ENCODE measurements at regions not wholly inside any gene's neighbourhood (a gene's known extent, or its start where the extent isn't known, plus 50 kb on each side); places are given as distances from the start of the nearest gene placed in this dataset.

DNA sequence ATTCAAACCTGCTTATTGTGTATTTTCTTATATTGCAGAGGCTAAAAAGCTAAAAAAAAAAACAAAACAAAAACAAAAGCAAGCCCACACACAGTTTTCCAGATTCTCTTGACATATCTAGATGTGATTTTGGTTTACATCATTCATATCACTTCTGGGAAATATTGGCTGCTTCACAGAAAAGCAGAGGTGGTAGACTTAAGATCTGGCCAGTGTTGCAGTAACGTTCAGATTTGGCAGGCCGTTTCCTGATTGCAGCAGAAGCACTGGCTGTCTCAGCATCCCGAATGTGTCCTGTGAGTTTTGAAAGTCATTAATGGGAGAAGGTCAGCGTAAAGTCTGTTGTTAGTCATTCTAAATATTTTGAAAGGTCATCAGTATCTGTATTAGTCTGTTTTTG lies 2062.0 kb downstream of the ARAP2 start:
- no peak for DNase-seq

DNA sequence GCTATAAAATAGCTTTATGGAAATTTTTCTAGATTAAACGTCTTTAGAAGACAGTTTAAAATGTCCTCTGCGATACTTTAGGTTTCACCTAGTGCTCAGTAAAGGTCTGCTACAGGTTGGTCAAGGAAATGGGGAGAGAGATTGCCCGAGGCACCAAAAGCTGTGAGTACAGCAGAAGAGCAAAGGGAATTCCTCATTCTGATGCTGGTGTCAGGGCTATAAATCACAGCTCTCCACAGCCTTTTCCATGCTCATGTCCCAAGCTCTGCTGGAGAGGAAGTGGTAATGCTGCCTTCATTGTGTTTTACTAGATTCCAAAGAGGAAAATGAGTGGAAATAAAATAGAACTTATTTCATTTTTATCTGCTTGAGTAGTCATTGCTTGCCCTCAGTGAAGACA lies 2060.4 kb downstream of the ARAP2 start:
- DNase-seq: no peak

DNA sequence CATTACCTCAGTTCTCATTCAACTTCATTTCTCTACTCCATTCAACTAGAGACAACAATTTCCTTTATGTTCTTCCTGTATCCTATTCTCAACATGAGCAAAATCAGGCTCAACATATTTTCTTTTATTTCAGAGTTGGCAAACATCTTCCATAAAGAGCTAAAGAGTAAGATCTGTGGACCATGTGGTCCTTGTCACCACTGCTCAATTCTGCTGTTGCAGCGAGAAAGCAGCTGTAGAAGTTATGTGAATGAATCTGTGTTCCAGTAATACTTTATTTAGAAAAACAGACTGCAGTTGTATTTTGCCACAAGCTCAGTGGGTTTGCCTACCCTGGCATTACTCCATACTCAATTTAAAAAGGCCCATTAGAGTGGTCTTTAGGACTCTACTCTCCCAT lies 2057.3 kb downstream of the ARAP2 start:
- DNase-seq: no peak

DNA sequence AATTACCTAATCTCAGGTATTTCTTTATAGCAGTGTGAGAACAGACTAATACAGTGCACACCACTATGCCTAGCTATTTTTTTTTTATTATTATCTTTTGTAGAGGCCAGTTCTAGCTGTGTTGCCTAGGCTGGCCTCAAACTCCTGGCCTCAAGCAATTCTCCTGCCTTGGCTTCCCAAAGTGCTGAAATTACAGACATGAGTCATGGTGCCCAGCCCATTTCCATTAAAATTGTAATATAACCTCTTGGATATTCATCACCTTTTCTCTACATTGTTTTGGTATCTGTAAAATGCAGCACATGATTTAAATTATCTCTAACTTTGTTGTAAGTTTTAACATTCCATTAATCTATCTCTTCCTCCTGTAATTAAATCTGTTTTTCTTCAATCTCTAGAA lies 2052.9 kb downstream of the ARAP2 start:
- DNase-seq: no peak

DNA sequence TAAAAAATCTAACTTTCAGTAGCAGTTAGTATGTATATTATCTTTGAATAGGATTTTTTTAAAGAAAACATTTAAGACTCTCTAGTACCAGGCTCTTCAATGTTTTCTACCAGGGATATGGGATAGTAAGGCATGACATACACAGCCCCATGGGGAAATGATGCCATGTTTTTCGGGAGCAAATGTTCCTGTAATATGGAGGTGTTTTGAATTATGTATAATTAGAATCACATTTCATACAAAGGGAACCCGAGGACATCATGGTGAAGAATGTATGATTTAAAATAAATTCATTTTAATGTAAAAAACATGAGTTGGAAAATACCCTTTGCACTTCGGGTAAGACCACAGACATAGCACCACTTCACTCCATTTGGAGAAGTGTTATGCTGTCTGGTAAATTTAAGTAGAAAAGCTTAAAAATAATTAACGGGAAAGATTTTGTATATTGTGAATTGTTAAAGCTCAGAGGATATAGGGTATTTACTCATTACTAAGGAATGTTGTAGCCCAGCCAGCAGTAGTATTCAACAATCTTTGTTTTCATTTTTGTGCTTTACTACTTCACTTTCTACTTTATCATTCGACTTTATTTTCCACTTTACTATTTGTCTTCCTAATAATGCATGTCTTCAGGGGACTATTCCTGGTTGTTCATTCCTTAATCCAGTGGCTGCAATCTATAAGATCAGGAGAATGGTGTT lies 2050.7 kb downstream of the ARAP2 start:
- DNase-seq: no peak

DNA sequence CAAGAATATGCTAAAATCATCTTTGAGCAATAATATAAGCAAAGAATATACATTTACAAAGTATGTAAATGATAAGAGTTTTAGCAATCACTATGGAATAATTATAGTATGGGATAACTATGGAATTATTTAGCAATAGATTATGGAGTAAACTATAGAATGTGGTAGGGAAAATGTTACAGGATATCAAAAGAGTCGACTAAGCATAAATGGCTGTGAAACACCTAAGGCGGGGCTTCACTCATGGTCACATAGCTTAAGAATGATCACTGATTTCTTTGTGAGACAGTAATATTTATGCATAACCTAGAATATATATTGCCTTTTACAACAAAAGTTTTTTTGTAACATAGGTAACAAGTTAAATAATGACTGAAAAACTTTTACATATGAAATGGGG lies 2049.7 kb downstream of the ARAP2 start:
- DNase-seq: no peak

DNA sequence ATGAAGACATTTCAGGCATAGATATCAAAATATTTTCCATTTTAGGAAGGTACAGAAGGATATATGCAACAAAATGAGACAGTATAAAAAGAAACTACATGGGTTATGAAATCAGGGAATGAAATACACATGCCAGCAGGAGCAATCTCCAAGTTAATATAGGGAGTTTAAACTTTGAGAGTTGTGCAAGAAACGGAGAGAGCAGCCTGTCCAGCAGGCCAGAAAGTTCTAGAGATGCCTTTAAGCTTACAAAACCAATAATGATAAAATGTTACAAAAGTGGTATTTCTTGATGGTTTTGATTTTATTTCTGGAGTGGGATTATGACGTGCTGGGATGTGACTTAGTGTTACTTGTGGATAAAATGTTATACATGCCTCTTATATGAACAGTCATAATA lies 2047.9 kb downstream of the ARAP2 start:
- DNase-seq: no peak

DNA sequence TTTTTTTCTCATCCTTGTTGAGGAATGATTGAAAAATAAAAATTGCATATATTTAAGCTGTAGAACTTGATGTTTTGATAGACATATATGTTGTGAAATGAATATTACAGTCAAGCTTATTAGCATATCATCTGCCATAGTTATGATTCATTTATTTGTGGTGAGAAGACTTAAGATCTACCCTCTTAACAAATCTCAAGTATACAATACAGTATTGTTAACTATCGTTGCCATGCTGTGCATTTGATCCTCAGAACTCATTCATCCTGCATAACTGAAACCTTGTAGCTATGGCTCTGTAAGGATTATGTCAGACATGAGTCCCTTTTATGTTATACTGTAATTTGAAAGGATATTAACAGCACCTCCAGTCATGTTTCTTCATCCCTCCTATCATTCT lies 2045.3 kb downstream of the ARAP2 start:
- no peak for DNase-seq

DNA sequence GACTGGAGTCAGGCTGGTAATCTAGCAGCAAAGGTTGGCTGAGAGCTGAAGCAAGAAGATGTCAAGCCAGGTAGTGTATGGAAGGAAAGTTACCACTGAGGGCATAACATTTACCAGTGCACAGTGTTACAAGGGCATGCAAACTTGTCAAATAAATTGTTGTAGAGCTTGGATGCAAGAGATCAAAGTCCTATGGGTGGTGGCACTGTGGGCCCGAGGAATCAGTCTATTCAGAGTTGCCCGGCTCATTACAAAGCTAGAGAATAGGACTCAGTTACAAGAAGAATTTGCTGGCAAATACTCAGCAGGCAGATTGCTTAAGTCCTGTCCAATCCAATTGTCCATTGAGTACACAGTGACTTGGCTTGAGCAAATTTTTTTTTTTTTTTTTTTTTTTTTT lies 2043.8 kb downstream of the ARAP2 start:
- DNase-seq: no peak

DNA sequence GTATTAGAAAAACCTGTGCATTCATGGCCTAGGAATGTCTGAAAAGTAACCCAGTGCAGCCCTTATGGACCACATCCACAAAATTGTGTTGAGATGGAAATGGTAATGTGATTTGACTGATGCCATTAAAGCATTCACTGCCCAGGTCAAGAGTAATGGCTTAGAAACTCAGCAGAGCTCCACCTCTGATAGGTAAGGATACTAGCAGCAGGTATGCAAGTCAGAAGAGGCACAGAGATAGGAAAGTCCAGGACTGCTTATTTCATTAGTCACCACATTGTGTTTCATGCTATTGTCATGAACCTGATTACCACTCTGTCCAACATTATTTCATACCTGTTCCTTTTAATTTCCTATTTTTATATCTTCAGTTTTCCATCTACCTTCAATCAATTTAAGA lies 2042.2 kb downstream of the ARAP2 start:
- DNase-seq: no peak

DNA sequence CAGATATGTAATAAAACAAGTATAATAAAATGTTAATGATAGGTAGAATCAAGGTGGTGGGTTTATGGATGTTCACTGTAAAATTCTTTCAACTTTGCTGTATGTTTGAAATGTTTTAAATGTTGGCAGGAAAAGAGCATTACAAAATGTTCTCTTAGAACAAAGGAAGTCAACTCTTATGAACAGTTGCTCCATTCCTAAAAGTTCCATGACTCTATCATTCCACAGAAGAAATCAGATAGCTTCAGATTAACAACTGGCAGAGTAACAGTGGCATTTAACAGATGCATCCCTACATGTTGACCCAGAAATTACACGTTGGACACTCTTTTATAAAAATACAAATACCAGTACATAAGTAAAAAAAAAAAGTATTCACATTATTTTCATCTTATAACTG lies 2023.7 kb downstream of the ARAP2 start:
- DNase-seq: no peak

DNA sequence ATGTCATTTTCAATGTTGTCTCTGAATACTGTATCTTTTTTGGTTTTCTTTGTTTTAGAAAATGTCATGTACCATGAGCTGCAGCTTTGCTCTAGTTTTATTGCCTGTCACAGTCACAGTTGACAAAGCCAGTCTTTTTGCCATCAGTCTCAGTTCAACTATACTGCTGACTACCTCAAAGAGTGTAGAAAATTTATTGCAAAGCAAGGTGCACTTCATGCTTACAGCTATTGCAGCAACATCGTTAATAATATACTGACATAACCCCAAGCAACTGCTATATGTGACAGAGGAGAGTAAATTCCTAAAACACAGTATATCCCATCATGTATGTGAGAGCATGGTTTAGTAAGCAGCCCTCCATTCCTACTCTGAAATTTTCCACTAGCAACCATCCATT lies 2022.3 kb downstream of the ARAP2 start:
- no peak for DNase-seq

DNA sequence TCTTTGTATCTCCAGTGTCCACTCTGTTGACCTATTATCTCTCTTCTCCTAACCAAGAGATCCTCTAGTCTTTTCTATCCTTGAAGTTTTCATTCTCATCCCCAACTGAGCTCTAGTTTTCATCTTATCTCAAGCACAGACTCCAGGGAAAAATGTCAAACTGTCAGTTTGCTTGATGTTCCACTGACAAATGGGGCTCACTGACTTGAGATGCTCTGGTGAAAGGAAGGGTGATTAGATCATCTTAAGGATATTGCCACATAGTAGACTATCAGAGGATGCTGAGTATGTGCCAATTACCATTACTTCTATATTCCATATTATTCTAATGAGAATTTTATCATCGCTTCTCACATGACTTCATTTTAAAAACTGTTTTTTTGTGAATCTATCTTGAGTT lies 2008.2 kb downstream of the ARAP2 start:
- DNase-seq: no peak

DNA sequence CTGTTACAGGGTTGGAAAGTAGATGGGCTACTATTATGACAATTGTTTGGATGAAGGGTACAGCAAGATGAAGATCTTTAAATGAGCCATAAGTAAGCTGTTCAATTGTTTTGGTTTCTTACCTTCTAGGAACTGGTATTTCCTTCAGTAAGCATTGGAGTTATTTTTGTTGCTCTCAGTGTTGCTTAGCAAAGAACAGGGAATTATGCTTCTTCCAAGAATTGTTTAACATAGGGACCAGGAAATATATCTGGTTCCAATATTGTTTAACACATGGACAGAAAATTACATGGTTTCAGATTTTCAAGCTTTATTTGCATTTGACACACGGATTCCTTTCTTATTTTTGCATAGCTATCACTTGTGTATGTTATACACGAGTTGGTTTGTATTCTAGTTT lies 1999.0 kb downstream of the ARAP2 start:
- no peak for DNase-seq

DNA sequence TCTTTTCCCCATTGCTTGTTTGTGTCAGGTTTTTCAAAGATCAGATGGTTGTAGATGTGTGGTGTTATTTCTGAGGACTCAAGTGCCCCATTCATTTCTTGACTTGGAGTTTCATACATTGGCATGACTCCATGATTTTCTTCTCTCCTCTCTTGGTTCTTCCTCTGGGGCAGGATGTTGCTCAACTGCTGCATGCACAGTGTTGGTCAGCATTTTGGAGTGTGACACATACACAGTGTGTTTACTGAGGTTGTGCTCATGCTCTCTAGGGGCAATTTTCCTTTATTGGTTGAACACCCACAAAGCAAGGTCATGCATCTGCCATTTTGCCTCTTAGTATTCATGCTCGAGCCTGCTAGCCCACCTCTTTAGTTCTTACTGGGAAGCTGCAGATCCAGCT lies 1993.8 kb downstream of the ARAP2 start:
- no peak for DNase-seq

DNA sequence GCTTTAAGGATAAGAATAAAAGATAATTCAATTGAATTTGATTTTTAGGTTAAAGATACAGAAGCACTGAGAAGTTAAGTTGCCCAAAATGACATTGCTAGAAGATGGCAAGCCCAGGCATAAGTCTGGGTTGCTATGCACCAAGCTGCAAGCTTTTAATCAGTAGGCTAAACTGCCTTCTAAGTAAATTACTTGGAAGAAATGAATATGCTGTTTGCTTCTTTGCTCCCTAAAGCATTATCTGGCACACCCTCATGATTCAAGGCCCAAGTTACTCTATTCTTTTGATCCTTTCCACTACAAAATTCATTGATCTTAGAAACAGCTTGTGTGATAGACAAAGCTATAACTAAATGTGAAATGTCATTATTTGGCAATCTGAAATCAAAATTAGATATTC lies 1991.1 kb downstream of the ARAP2 start:
- DNase-seq: no peak

DNA sequence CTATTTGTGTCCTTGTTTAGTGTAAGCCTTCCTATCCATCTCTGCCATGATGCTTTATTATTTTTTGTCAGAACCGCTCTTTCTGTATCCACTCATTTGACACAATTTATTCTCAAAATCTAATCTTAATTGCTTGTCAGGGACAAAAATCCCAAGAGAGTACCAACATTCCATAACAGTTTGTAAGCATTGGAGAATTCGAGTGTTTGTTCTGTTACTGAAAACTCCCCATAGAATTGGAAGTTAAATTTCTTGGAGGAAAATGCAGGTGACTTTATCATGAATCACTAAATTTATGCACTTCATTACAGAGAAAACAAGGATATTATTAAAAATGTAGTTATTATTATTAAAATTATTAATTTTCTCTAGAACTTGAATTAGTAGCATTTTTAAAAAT lies 1986.1 kb downstream of the ARAP2 start:
- DNase-seq: no peak

DNA sequence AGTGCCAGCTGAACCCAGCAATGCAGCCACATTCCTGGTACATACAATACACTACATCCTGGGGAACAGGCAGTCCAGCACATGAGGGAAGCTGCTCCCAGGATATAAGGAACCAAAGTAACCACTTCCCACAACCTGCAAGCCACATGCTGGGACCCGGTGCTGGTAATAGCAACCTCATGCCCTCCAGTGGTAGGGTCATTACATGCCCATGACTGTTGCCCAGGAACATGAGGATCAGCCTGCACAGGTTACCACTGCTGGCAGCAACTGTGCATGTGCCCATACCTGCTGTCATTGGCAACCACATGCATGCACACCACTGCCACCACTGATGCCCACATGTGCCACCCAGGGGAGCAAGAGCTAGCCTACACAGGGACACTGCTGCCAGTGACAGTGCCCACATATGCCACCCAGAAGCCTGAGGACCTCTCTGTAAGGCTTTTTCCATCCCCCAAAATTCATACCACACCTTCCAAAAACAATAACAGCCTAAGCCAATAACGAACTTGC lies 1982.5 kb downstream of the ARAP2 start:
- DNase-seq: no peak

DNA sequence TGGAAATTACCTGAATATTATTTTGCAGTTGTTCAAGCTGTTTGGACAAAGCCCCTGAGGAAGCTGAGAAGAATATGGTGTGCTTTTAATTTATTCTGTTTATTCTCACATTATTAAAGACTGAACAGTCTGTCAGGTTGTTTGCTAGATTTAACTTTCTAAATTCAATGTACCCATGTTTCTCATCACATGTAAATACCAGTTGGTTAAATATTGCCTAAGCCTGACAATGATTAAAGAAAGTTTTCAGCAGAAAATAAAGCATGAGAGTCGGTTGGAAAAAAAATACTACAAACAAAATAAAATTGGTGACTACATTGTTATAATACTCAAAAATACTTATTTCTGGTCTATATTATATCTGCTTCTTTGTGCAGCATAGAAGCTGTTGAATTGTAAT lies 1974.7 kb downstream of the ARAP2 start:
- DNase-seq: no peak

DNA sequence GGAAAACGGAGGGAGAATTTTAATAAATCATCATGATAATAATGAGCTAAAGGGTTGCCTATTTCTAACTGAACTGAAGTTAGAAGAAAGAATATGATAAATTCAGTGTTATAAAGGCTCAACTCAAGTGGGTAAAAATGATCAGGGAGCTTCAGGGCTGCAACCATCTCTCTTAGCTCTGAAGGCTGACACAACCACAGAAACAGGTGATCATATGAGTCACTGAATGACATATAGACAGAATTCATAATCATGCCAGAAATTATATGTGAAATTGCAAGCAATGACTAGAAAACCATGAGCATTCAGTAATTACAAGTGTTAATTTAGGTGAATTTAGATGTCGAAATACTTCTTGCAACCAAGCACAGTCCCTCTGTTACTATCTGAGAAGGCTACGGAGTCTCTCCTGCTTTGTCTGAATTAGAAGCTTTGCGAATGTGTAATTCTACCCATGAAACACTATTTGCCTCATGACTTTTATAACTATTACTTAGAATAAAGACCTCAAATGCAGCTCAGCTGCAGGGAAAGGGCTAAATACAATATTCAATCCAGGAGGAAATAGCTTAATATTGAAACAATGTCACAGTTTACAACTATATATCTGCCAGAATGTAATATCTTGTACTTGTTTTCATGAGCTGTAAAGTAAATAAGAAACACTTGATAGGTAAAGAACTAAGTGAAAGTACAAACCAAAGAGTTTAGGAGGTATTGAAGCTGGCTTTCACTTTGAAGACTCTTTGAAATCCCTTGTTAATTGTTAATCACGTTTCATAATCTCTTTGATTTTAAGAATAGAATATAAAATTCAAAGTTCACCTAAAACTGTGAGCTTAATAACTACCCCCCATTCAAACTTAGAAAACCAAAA lies 1972.6 kb downstream of the ARAP2 start:
- no peak for DNase-seq

DNA sequence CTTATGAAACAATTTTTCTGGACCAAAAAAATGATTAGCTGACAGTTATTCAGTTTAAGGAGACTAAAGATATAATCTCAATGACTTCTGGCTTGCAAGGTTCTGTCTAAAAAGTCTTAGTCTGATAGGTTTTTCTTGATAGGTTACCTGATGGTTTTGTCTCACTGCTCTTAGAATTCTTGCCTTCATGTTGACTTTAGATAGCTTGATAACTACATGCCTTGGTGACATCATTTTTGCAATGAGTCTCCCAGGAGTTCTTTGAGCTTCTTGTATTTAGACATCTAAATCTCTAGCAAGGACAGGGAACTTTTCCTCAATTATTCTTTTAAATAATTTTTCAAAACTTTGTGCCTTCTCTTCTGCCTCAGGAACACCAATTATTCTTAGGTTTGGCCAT lies 1965.3 kb downstream of the ARAP2 start:
- no peak for DNase-seq

DNA sequence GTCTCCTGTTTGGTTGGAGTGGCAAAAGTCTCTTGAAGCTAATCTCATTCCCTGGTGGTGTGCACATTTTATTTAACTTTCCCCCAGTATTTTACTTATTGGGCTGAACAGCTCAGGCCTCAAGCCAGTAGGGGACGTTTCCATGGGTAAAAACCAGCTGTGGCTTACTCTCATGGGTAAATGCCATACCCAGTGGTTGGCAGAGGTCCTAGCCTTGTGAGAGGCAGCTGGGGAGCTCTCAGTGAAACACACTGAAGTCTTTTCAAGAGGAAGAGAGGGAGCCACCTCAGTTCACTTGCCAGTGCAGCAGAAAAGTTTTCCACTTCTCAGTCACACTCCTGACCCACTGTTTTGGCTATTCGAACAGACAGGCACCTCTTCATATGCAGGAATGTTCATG lies 1964.2 kb downstream of the ARAP2 start:
- no peak for DNase-seq

DNA sequence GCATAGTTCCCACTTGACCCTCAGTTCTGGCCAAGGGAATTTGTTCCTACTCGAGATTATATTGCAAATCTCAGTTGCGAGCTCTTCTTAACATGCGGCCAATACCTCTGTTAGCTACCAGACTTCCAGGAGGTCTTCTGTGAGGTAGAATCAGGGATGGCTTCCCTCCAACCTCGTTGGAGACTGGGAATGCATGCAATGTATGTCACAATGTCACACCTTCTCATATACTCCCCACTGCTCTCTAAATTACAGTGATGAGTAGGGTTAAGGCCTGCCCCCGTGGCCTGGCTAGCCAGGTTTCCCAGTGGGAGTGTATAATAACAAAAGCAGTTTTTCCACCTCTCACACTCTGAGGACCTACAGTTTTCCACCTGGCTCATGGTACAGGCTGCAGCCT lies 1962.5 kb downstream of the ARAP2 start:
- DNase-seq: no peak

DNA sequence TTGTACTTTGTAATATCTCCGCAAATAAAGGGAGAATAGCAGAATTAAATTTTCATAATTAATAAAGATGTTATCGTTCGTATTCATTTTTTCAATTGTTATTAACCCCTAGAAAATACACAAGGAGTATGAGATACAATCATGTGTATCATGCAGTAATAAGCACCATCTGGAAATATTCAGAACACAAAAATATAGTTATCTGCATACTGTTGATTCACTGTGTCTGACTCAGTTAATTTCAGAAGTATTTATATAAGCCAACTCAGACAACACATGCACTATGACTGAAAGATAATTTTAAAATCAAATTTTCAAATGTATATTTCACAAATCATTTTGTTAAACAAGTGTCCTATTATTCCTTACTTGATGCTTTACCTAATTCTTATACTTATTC lies 1954.8 kb downstream of the ARAP2 start:
- DNase-seq: no peak
